Ramos (cell line): ENCODE measurements at regions not wholly inside any gene's neighbourhood (a gene's known extent, or its start where the extent isn't known, plus 50 kb on each side); places are given as distances from the start of the nearest gene placed in this dataset.
"Not testable (repeated sequence)": the region's sequence is repeated elsewhere in the genome, so short reads cannot be mapped to it uniquely, and the experiment has no call there.

Experiments
- in situ Hi-C: fragments of 300-500 bp; cut with MboI; formaldehyde crosslinking; loops from one replicate; pipeline ENCODE4 v1.14.3; 2022; ENCODE audit warnings: low sequenced_read_pairs; ENCODE audit not compliant: unreplicated experiment

GRCh38 chr3:153266619-153267018 lies 104.6 kb downstream of the RAP2B start:
- in situ Hi-C loops = no loop called here

GRCh38 chr3:153268564-153269279 lies 106.7 kb downstream of the RAP2B start:
- in situ Hi-C loops = no loop called here

GRCh38 chr3:153269730-153270129 lies 107.7 kb downstream of the RAP2B start:
- in situ Hi-C loops = no loop called here

GRCh38 chr3:153273217-153273616 lies 111.2 kb downstream of the RAP2B start:
- in situ Hi-C loops = no loop called here

GRCh38 chr3:153273767-153274435 lies 111.9 kb downstream of the RAP2B start:
- in situ Hi-C loops = no loop called here

- in situ Hi-C loops = no loop called here
These were observed 112.5 kb downstream of the RAP2B start for GRCh38 chr3:153274561-153274960.

- in situ Hi-C loops = no loop called here
These were observed 113.5 kb downstream of the RAP2B start for GRCh38 chr3:153275514-153275913.

GRCh38 chr3:153277029-153277428 lies 115.0 kb downstream of the RAP2B start:
- in situ Hi-C loops = no loop called here

GRCh38 chr3:153281236-153281997 lies 119.4 kb downstream of the RAP2B start:
- in situ Hi-C loops = not testable (repeated sequence)

- in situ Hi-C loops = no loop called here
These were observed 120.3 kb downstream of the RAP2B start for GRCh38 chr3:153282355-153282754.

- in situ Hi-C loops = no loop called here
These were observed 122.4 kb downstream of the RAP2B start for GRCh38 chr3:153284282-153284938.

GRCh38 chr3:153285194-153285641 lies 123.2 kb downstream of the RAP2B start:
- in situ Hi-C loops = no loop called here

- in situ Hi-C loops = no loop called here
These were observed 124.0 kb downstream of the RAP2B start for GRCh38 chr3:153285982-153286381.

- in situ Hi-C loops = no loop called here
These were observed 125.0 kb downstream of the RAP2B start for GRCh38 chr3:153287017-153287416.

- in situ Hi-C loops = no loop called here
These were observed 127.3 kb downstream of the RAP2B start for GRCh38 chr3:153289334-153289808.

- in situ Hi-C loops = no loop called here
These were observed 128.4 kb downstream of the RAP2B start for GRCh38 chr3:153290268-153291015.

GRCh38 chr3:153291059-153291685 lies 129.1 kb downstream of the RAP2B start:
- in situ Hi-C loops = no loop called here

GRCh38 chr3:153293265-153293664 lies 131.2 kb downstream of the RAP2B start:
- in situ Hi-C loops = no loop called here

GRCh38 chr3:153295901-153296300 lies 133.9 kb downstream of the RAP2B start:
- in situ Hi-C loops = no loop called here
